ENCODE measurements at regions not wholly inside any gene's neighbourhood (a gene's known extent, or its start where the extent isn't known, plus 50 kb on each side); places are given as distances from the start of the nearest gene placed in this dataset.
"Not testable (repeated sequence)": the region's sequence is repeated elsewhere in the genome, so short reads cannot be mapped to it uniquely, and the experiment has no call there.

DNA sequence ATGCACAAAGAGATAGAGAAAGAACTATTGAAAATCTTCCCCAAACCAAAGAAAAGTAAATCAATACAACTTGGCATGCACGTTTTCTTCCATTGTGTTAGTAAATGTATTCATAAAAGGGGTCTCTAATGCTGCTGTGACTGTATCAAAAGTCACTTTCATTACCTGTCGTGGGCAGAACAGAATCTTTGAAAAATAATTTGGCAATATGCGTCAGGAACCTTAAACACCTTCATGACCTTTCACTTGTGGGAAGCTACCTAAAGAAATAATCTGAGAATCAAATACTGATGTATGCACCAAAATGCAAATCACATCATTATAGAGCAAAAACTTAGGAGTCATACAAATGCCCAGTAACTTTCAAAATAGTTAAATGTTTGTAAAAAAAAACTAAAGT lies 105.3 kb downstream of the ARL4C start:
- DNase-seq (ENCODE audit: low read depth): no peak
- H3K9ac ChIP-seq (ENCODE audit: low read length): no peak overlapping the region
- H3K4me3 ChIP-seq (ENCODE audit: low read length): no peak overlapping the region
- H3K9me3 ChIP-seq (ENCODE audit: control insufficient read depth, low read length): no peaks in the 10 kb centered on the region
- H3K4me1 ChIP-seq (ENCODE audit: control insufficient read depth, insufficient read depth, low read length): peaks cover 6% of the 10 kb centered on the region
- H3K27me3 ChIP-seq (replicated peaks; ENCODE audit: control insufficient read depth, insufficient read depth, low read length): no peaks in the 10 kb centered on the region
- H3K36me3 ChIP-seq (ENCODE audit: control insufficient read depth, insufficient read depth, low read length, severe bottlenecking): no peaks in the 10 kb centered on the region

DNA sequence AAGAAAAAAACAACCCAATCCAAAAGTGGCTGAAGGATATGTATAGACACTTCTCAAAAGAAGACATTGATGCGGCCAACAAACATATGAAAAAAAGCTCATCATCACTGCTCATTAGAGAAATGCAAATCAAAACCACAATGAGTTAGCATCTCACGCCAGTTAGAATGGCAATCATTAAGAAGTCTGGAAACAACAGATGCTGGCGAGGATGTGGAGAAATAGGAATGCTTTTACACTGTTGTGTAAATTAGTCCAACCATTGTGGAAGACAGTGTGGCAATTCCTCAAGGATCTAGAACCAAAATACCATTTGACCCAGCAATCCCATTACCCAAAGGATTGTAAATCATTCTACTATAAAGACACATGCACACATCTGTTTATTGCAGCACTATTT lies 107.2 kb downstream of the ARL4C start:
- not testable (repeated sequence) for H3K4me3 ChIP-seq (ENCODE audit: low read length); DNase-seq (ENCODE audit: low read depth)

DNA sequence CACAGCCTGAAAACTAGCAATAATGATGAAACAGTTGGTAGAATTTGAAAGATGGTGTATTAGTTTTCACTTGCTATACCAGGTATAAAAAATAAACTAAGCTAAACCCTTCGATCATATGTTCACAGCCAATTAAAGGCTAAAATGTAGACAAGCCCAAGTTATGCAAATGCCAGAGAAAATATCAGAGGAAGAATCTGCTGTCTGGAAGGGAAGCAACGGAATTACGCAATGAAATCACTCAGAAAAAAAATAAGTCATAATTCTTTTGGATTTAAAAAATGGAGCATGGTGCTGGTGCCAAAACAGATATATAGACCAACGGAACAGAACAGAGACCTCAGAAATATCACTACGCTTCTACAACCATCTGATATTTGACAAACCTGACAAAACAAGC lies 108.3 kb downstream of the ARL4C start:
- H3K27me3 ChIP-seq (replicated peaks; ENCODE audit: control insufficient read depth, insufficient read depth, low read length): no peaks in the 10 kb centered on the region
- H3K9me3 ChIP-seq (ENCODE audit: control insufficient read depth, low read length): no peaks in the 10 kb centered on the region
- peak overlapping the region; percentile 34 for H3K4me3 ChIP-seq (ENCODE audit: low read length)
- peak; percentile 56 for DNase-seq (ENCODE audit: low read depth)
- H3K36me3 ChIP-seq (ENCODE audit: control insufficient read depth, insufficient read depth, low read length, severe bottlenecking): no peaks in the 10 kb centered on the region
- H3K4me1 ChIP-seq (ENCODE audit: control insufficient read depth, insufficient read depth, low read length): peaks cover 6% of the 10 kb centered on the region
- H3K9ac ChIP-seq (ENCODE audit: low read length): no peak overlapping the region

More for the DNA sequence above, 107.2 kb downstream of the ARL4C start:
- H3K36me3 ChIP-seq (ENCODE audit: control insufficient read depth, insufficient read depth, low read length, severe bottlenecking); H3K9ac ChIP-seq (ENCODE audit: low read length); H3K27me3 ChIP-seq (replicated peaks; ENCODE audit: control insufficient read depth, insufficient read depth, low read length); H3K4me1 ChIP-seq (ENCODE audit: control insufficient read depth, insufficient read depth, low read length); H3K9me3 ChIP-seq (ENCODE audit: control insufficient read depth, low read length): not testable (repeated sequence)

DNA sequence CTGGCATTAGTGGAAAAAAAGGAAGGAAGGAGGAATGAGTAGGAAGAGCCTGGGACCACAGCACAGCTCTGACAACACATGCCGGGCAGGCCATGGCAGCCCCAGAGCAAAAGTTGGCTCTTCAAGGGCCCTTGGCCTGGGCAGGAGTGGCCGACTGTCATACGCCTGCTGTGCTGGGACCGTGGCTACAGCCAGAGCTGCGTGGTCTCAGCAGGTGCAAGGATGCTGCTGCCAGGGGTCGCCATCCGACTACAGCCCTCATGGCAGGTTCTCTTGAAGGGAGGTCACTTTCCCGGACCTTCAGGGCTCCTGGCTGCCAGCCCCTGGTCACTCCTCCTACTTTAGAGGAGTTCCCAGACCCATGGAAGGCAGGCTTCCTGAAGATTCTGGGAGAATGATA lies 109.9 kb downstream of the ARL4C start:
- Histone ChIP-seq H3K9me3 (ENCODE audit: control insufficient read depth, low read length) (no peaks in the 10 kb centered on the region), H3K4me1 (ENCODE audit: control insufficient read depth, insufficient read depth, low read length) (peaks cover 6% of the 10 kb centered on the region), H3K4me3 (ENCODE audit: low read length) (no peak overlapping the region), H3K9ac (ENCODE audit: low read length) (no peak overlapping the region), H3K27me3 (replicated peaks; ENCODE audit: control insufficient read depth, insufficient read depth, low read length) (no peaks in the 10 kb centered on the region), H3K36me3 (ENCODE audit: control insufficient read depth, insufficient read depth, low read length, severe bottlenecking) (no peaks in the 10 kb centered on the region)
- DNase-seq (ENCODE audit: low read depth): no peak

DNA sequence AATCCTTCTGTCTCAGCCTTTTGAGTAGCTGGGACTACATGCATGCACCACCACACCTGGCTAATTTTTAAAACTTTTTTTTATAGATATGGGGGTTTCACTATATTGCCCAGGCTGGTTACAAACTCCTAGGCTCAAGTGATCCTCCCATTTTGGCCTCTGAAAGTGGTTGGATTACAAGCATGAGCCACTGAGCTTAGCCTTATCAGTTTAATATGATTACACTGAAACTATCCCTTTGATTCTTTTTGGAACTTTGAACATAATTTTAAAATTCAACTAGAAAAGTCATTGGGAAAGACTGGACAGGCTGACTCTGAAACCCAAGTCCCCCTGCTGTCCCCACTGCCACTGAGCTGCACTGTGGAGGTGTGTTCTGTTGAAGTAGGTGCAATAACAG lies 114.8 kb downstream of the ARL4C start:
- Histone ChIP-seq H3K4me3 (ENCODE audit: low read length) (no peak overlapping the region), H3K4me1 (ENCODE audit: control insufficient read depth, insufficient read depth, low read length) (peaks cover 13% of the 10 kb centered on the region), H3K36me3 (ENCODE audit: control insufficient read depth, insufficient read depth, low read length, severe bottlenecking) (no peaks in the 10 kb centered on the region), H3K27me3 (replicated peaks; ENCODE audit: control insufficient read depth, insufficient read depth, low read length) (no peaks in the 10 kb centered on the region), H3K9me3 (ENCODE audit: control insufficient read depth, low read length) (no peaks in the 10 kb centered on the region), H3K9ac (ENCODE audit: low read length) (no peak overlapping the region)
- no peak for DNase-seq (ENCODE audit: low read depth)

DNA sequence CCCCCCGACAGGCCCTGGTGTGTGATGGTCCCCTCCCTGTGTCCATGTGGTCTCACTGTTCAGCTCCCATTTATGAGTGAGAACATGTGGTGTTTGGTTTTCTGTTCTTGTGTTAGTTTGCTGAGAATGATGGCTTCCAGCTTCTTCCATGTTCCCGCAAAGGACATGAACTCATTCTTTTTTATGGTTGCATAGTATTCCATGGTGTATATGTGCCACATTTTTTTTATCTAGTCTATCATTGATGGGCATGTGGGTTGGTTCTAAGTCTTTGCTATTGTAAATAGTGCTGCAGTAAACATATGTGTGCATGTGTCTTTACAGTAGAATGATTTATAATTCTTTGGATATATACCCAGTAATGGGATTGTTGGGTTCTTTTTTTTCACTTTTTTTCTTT lies 117.9 kb downstream of the ARL4C start:
- H3K9ac ChIP-seq (ENCODE audit: low read length); H3K27me3 ChIP-seq (replicated peaks; ENCODE audit: control insufficient read depth, insufficient read depth, low read length); H3K4me3 ChIP-seq (ENCODE audit: low read length); H3K36me3 ChIP-seq (ENCODE audit: control insufficient read depth, insufficient read depth, low read length, severe bottlenecking); DNase-seq (ENCODE audit: low read depth); H3K9me3 ChIP-seq (ENCODE audit: control insufficient read depth, low read length): not testable (repeated sequence)
- H3K4me1 ChIP-seq (ENCODE audit: control insufficient read depth, insufficient read depth, low read length): peaks cover 13% of the 10 kb centered on the region

DNA sequence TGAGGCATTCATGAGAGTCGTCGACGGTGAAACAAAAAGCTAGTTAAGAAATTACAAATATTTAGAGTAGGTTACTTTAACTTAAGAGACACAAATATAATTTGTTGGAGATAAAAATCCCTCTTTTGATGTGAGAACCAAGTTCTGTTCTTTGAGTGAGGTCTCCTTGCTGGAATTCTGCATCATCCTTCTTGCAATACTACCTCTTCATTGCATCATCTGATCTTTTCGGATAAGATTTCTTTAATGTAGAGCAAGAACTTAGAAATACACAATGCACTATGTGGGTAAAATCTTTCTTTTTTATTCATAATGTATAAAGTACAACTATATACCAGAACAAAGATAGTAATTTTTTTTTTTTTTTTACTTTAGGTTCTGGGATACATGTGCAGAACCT lies 118.4 kb downstream of the ARL4C start:
- H3K9me3 ChIP-seq (ENCODE audit: control insufficient read depth, low read length): no peaks in the 10 kb centered on the region
- H3K4me1 ChIP-seq (ENCODE audit: control insufficient read depth, insufficient read depth, low read length): peaks cover 13% of the 10 kb centered on the region
- peak overlapping the region; percentile 67 for H3K4me3 ChIP-seq (ENCODE audit: low read length)
- H3K9ac ChIP-seq (ENCODE audit: low read length): peak overlapping the region; percentile 59
- H3K36me3 ChIP-seq (ENCODE audit: control insufficient read depth, insufficient read depth, low read length, severe bottlenecking): no peaks in the 10 kb centered on the region
- peak; percentile 79 for DNase-seq (ENCODE audit: low read depth)
- no peaks in the 10 kb centered on the region for H3K27me3 ChIP-seq (replicated peaks; ENCODE audit: control insufficient read depth, insufficient read depth, low read length)

DNA sequence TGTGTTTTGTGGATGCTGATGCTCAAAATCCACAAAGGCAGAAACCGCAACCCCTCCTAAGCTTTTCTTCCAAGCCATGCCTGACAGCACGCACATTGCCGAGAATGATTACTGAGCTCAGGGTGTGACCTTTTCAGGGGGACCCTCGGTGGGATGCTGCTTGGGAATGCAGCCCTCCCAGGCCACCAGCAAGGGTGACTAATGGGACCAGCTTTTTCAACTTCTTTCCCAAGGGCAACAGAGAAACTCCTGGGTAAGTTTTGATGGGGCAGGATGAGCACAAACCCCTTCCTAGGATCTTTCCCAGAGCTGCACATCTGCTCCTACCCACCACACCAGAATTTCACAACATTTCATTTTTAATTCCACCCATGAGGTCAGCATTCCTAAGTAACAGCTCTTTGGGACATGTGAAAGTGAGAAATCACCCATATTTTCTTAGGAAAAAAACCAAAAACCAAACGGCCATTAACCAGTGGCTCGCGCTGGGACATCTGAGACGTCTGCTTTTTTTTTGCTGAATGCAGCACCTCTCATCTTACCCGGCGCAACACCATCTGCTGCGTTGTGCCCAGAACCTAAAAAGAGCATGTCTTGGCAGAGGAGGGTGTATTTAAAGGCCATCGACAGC lies 119.0 kb downstream of the ARL4C start:
- Histone ChIP-seq H3K36me3 (ENCODE audit: control insufficient read depth, insufficient read depth, low read length, severe bottlenecking) (no peaks in the 10 kb centered on the region), H3K9ac (ENCODE audit: low read length) (peak overlapping the region; percentile 59), H3K4me1 (ENCODE audit: control insufficient read depth, insufficient read depth, low read length) (peaks cover 13% of the 10 kb centered on the region), H3K27me3 (replicated peaks; ENCODE audit: control insufficient read depth, insufficient read depth, low read length) (no peaks in the 10 kb centered on the region), H3K4me3 (ENCODE audit: low read length) (peak overlapping the region; percentile 67), H3K9me3 (ENCODE audit: control insufficient read depth, low read length) (no peaks in the 10 kb centered on the region)
- DNase-seq (ENCODE audit: low read depth): peak; percentile 73

DNA sequence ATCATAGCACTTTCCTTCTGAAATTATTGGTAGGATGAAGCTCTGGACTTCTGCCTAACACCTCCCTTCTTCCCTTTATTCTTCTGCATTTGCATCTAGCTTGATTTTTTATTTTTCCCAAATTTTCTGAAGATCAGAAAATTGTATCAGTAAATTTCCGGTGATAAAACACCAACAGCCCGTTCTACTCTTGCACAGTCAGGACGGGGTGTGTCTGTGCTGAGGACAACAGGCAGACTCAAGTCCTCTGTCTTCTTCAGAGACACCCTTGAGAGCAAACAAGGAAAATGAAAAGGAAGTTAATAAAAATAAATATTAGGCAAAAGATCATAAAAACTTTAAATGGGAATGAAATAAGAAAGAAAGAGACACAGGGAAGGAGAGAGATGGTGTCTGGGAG lies 120.7 kb downstream of the ARL4C start:
- Histone ChIP-seq H3K9me3 (ENCODE audit: control insufficient read depth, low read length) (no peaks in the 10 kb centered on the region), H3K9ac (ENCODE audit: low read length) (no peak overlapping the region), H3K36me3 (ENCODE audit: control insufficient read depth, insufficient read depth, low read length, severe bottlenecking) (no peaks in the 10 kb centered on the region), H3K4me1 (ENCODE audit: control insufficient read depth, insufficient read depth, low read length) (peaks cover 13% of the 10 kb centered on the region), H3K27me3 (replicated peaks; ENCODE audit: control insufficient read depth, insufficient read depth, low read length) (no peaks in the 10 kb centered on the region), H3K4me3 (ENCODE audit: low read length) (no peak overlapping the region)
- no peak for DNase-seq (ENCODE audit: low read depth)

DNA sequence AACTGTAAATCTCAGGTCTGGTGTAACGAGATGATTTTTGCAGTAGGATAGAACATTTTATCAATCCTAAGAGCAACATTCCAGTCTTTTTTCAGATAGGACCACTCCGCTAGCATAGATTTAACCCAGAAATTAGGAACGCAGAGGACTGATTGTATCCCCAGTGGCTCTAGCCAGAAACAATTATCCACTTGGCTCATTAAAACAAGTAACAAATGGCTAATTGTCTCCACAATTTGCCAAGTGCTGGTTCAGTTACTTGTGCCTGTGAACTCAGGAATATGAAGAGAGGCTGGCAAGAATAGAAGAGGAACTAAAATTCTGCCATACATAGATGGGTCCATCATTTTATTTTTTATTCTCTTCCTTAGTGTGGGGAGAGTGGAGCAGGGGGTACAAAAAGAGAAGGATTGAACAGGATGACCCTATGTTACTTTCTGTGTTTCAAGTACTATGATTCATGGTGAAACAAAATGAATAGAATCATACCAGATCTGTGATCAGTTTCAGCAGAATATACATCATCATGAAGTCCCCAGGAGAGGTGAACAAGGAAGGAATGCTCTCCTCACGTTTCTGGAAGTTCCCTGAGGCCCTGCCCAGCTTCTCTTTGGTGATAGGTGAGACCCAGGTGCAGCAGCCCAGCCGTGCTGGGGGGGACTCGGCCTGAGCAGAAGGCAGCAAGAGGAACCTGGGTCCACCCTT lies 121.6 kb downstream of the ARL4C start:
- no peak for DNase-seq (ENCODE audit: low read depth)
- H3K4me3 ChIP-seq (ENCODE audit: low read length): no peak overlapping the region

DNA sequence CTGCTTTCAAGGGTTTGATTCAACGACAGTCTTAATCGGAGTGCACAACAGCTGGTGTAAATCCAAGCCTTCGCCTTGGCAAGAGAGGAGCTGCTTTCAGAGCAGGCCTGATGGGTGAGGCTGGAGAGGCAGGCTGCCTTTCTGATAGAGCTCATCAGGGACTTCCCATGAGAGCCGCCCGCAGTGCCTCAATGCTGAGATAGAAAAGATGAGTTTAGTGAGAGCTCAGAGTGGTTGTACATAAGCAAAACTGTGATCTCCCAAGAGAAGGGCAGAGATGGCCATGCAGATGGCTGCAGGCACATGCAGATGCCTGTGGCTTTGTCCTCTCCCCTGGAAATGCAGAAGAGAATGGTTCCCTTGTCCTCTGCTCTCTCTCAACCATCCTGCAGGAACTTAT lies 122.1 kb downstream of the ARL4C start:
- H3K9ac ChIP-seq (ENCODE audit: low read length): no peak overlapping the region

More for the DNA sequence above, 121.6 kb downstream of the ARL4C start:
- peaks cover 13% of the 10 kb centered on the region for H3K4me1 ChIP-seq (ENCODE audit: control insufficient read depth, insufficient read depth, low read length)
- H3K9ac ChIP-seq (ENCODE audit: low read length): no peak overlapping the region
- H3K27me3 ChIP-seq (replicated peaks; ENCODE audit: control insufficient read depth, insufficient read depth, low read length): no peaks in the 10 kb centered on the region
- H3K9me3 ChIP-seq (ENCODE audit: control insufficient read depth, low read length): no peaks in the 10 kb centered on the region
- H3K36me3 ChIP-seq (ENCODE audit: control insufficient read depth, insufficient read depth, low read length, severe bottlenecking): no peaks in the 10 kb centered on the region

DNA sequence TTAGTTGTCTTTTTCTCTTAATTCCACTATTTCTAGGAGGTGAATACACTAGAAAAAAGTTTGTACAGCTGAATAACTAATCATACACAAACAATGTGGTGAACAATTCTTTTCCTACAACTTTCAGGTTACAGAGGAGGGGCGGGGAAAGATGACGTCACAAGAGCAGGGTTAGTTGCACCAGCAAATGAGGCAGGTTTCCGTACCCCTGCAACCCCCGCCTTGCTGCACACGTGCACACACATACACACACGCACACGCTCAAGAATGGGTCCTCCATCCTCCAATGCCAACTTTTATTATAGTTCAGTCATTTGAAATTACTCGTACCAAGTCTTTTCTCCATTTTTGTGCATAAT lies 122.8 kb downstream of the ARL4C start:
- no peak overlapping the region for H3K9ac ChIP-seq (ENCODE audit: low read length)
- no peaks in the 10 kb centered on the region for H3K36me3 ChIP-seq (ENCODE audit: control insufficient read depth, insufficient read depth, low read length, severe bottlenecking)
- H3K4me1 ChIP-seq (ENCODE audit: control insufficient read depth, insufficient read depth, low read length): peaks cover 18% of the 10 kb centered on the region
- no peaks in the 10 kb centered on the region for H3K9me3 ChIP-seq (ENCODE audit: control insufficient read depth, low read length)
- H3K4me3 ChIP-seq (ENCODE audit: low read length): no peak overlapping the region
- DNase-seq (ENCODE audit: low read depth): no peak
- H3K27me3 ChIP-seq (replicated peaks; ENCODE audit: control insufficient read depth, insufficient read depth, low read length): no peaks in the 10 kb centered on the region

More for the DNA sequence above, 122.1 kb downstream of the ARL4C start:
- no peak for DNase-seq (ENCODE audit: low read depth)
- Histone ChIP-seq H3K4me3 (ENCODE audit: low read length) (no peak overlapping the region), H3K9me3 (ENCODE audit: control insufficient read depth, low read length) (no peaks in the 10 kb centered on the region), H3K27me3 (replicated peaks; ENCODE audit: control insufficient read depth, insufficient read depth, low read length) (no peaks in the 10 kb centered on the region), H3K4me1 (ENCODE audit: control insufficient read depth, insufficient read depth, low read length) (peaks cover 13% of the 10 kb centered on the region), H3K36me3 (ENCODE audit: control insufficient read depth, insufficient read depth, low read length, severe bottlenecking) (no peaks in the 10 kb centered on the region)
